GM12878 (cell line): ENCODE measurements at regions not wholly inside any gene's neighbourhood (a gene's known extent, or its start where the extent isn't known, plus 50 kb on each side); places are given as distances from the start of the nearest gene placed in this dataset.

ENCODE experiments used
- CTCF ChIP-seq, 3 experiments: IDR thresholded peaks in 2 of 3; conservative IDR thresholded peaks in 1 of 3; 2 replicates each; pipeline ENCODE4 v1.5.1; 2011; ENCODE audit warnings: low read depth in 3 of 3, low read length in 3 of 3, mild to moderate bottlenecking in 3 of 3, control low read depth in 2 of 3, moderate library complexity in 2 of 3, inconsistent platforms in 1 of 3, mixed read lengths in 1 of 3; ENCODE audit not compliant: control insufficient read depth in 2 of 3, insufficient read depth in 1 of 3; ENCODE audit errors: extremely low read depth in 1 of 3
- EZH2 ChIP-seq: IDR thresholded peaks from 2 replicates; pipeline ENCODE4 v1.6.1; 2012; ENCODE audit warnings: low read depth, mild to moderate bottlenecking, control low read depth, inconsistent platforms, low read length, borderline replicate concordance; ENCODE audit not compliant: control insufficient read depth
- POLR2A ChIP-seq: IDR thresholded peaks from 2 replicates; pipeline ENCODE4 v1.6.1; 2011; ENCODE audit warnings: low read depth, mild to moderate bottlenecking, low read length
- SRF ChIP-seq, 2 experiments: IDR thresholded peaks; 2 replicates each; pipeline ENCODE4 v1.6.1; 2011; ENCODE audit warnings: low read depth in 2 of 2, low read length in 2 of 2, mild to moderate bottlenecking in 1 of 2, moderate library complexity in 1 of 2
- USF2 ChIP-seq: IDR thresholded peaks from 2 replicates; pipeline ENCODE4 v1.6.1; 2011; ENCODE audit warnings: low read depth, low read length, improper control_type of control experiment, borderline replicate concordance

GRCh38 chr16:79928142-79928873 lies 327.8 kb upstream of the MAF start:
- TF ChIP-seq EZH2 (no peak), USF2 (no peak), CTCF (IDR thresholded peaks at IDR 0.05 in 2 of 3, conservative IDR thresholded peaks at IDR 0.05 in 1 of 3; ENCODE audit: control insufficient read depth in 2 of 3, extremely low read depth in 1 of 3, insufficient read depth in 1 of 3, low read depth in 3 of 3, low read length in 3 of 3) (no peak), SRF (IDR thresholded peaks at IDR 0.05; ENCODE audit: low read depth in 2 of 2, low read length in 2 of 2) (no peak), POLR2A (no peak)
